ENCODE measurements at regions not wholly inside any gene's neighbourhood (a gene's known extent, or its start where the extent isn't known, plus 50 kb on each side); places are given as distances from the start of the nearest gene placed in this dataset.

DNA sequence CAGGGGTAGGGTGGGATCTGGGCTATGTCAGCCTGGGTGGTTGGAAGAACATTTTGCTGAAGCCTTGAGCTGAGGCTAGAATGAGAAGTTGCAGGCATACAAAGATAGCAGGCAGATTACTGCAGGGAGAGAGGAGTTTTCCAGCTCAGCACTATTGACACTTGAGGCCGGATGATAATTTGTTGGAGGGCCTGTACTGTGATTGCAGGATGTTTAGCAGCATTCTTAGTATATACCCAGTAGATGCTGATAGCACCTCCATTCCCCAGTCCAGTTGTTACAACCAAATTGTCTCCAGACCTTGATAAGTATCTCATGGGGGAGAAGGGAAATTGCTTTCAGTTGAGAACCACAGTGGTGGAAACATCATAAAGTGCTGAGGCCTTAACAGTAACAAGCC, 158.6 kb upstream of the CHRM2 start:
- no peaks in the 10 kb centered on the region for H3F3A ChIP-seq (ENCODE audit: low read length, unreplicated experiment)
- CTCF ChIA-PET: no interaction called here
- no peaks in the 10 kb centered on the region for H3K4me1 ChIP-seq (ENCODE audit: insufficient read depth, low read length)
- H3K79me2 ChIP-seq (ENCODE audit: low read length): no peaks in the 10 kb centered on the region
- no peak overlapping the region for H3K4me3 ChIP-seq (ENCODE audit: low read length)
- POLR2A ChIA-PET (ENCODE audit: unreplicated experiment): no interaction called here
- TF ChIP-seq EZH2phosphoT487 (IDR thresholded peaks at IDR 0.05; ENCODE audit: borderline replicate concordance, low read length) (no peak), EZH2 (IDR thresholded peaks at IDR 0.05; ENCODE audit: low read length, unreplicated experiment) (no peak)
- TF ChIP-seq, protein P1, sequence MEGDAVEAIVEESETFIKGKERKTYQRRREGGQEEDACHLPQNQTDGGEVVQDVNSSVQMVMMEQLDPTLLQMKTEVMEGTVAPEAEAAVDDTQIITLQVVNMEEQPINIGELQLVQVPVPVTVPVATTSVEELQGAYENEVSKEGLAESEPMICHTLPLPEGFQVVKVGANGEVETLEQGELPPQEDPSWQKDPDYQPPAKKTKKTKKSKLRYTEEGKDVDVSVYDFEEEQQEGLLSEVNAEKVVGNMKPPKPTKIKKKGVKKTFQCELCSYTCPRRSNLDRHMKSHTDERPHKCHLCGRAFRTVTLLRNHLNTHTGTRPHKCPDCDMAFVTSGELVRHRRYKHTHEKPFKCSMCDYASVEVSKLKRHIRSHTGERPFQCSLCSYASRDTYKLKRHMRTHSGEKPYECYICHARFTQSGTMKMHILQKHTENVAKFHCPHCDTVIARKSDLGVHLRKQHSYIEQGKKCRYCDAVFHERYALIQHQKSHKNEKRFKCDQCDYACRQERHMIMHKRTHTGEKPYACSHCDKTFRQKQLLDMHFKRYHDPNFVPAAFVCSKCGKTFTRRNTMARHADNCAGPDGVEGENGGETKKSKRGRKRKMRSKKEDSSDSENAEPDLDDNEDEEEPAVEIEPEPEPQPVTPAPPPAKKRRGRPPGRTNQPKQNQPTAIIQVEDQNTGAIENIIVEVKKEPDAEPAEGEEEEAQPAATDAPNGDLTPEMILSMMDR (conservative IDR thresholded peaks at IDR 0.05; ENCODE audit: low read depth, low read length): no peak
- 0 out of 2 replicates have a peak, but pooled peaks cover 3% of the 10 kb centered on the region for H3K27me3 ChIP-seq (ENCODE audit: low read length)
- H3K4me2 ChIP-seq (ENCODE audit: low read length): no peak overlapping the region
- H3K27ac ChIP-seq (ENCODE audit: low read length): no peak overlapping the region
- no peaks in the 10 kb centered on the region for H3K9me3 ChIP-seq (ENCODE audit: low read length)
- no peaks in the 10 kb centered on the region for H3K9me2 ChIP-seq (replicated peaks; ENCODE audit: low read length)
- no peak overlapping the region for H2AFZ ChIP-seq (ENCODE audit: low read length)
- no peaks in the 10 kb centered on the region for H4K20me1 ChIP-seq (ENCODE audit: low read length)
- DNase-seq (no peak), ATAC-seq (no peak)
- no peaks in the 10 kb centered on the region for H3K36me3 ChIP-seq (ENCODE audit: low read depth, low read length)
- intact Hi-C loops (cut with micrococcal nuclease): no loop called here
- no peak overlapping the region for H3K9ac ChIP-seq (ENCODE audit: low read length)
- no TSS peak for BruUV-seq (replicated peaks)

DNA sequence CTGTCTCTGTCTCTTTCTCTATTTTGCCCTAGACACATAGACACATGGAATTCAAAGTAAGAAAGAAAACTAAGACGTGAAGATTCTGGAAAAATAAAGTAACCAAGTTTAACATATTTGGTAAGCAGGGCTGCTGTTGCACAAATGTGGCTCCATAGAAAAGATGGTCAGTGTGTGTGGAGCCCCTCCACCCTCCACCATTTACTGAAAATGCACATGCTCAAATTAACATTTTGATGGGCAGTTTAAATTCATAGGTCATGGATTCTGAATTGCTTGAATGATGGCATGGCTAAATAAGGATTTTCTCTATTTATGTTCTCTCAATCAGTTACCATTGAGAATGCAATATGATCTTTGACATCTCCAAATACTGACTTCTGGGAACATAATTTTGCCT, 165.5 kb upstream of the CHRM2 start:
- intact Hi-C loops (cut with micrococcal nuclease): no loop called here
- no TSS peak for BruUV-seq (replicated peaks)
- CTCF ChIA-PET: no interaction called here
- ATAC-seq: no peak
- Histone ChIP-seq H3K9ac (ENCODE audit: low read length) (no peak overlapping the region), H3F3A (ENCODE audit: low read length, unreplicated experiment) (no peaks in the 10 kb centered on the region), H3K27me3 (ENCODE audit: low read length) (0 out of 2 replicates have a peak, but pooled peaks cover 9% of the 10 kb centered on the region), H4K20me1 (ENCODE audit: low read length) (no peaks in the 10 kb centered on the region), H3K4me1 (ENCODE audit: insufficient read depth, low read length) (no peaks in the 10 kb centered on the region), H3K9me3 (ENCODE audit: low read length) (no peaks in the 10 kb centered on the region), H3K79me2 (ENCODE audit: low read length) (no peaks in the 10 kb centered on the region), H2AFZ (ENCODE audit: low read length) (no peak overlapping the region), H3K9me2 (replicated peaks; ENCODE audit: low read length) (no peaks in the 10 kb centered on the region), H3K36me3 (ENCODE audit: low read depth, low read length) (no peaks in the 10 kb centered on the region), H3K4me2 (ENCODE audit: low read length) (no peak overlapping the region), H3K27ac (ENCODE audit: low read length) (no peak overlapping the region), H3K4me3 (ENCODE audit: low read length) (no peak overlapping the region)
- POLR2A ChIA-PET (ENCODE audit: unreplicated experiment): no interaction called here
- no peak for DNase-seq
- TF ChIP-seq EZH2phosphoT487 (IDR thresholded peaks at IDR 0.05; ENCODE audit: borderline replicate concordance, low read length) (no peak), EZH2 (IDR thresholded peaks at IDR 0.05; ENCODE audit: low read length, unreplicated experiment) (no peak)
- TF ChIP-seq, protein P1 (conservative IDR thresholded peaks at IDR 0.05; ENCODE audit: low read depth, low read length): no peak

DNA sequence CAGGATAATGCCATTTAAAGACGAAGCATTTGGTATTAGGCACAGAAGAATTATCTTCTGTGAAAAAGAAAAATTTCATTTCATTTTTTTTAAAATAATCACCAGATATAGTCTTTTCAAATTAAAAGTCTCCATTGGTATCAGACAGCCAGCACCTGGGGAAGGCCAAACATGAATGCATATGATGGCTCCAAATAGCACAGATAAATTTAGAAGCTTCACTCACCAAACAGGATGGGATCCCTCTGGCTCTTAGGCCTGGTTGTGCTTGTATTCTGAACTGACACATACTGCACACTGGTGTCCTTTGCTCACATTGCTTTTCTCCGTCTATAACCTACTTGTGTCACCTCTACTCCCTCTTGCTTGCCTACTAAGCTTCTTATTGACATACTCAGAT, 169.5 kb upstream of the CHRM2 start:
- CTCF ChIA-PET: no interaction called here

More for the DNA sequence above, 169.5 kb upstream of the CHRM2 start:
- no peaks in the 10 kb centered on the region for H3K9me3 ChIP-seq (ENCODE audit: low read length)
- H3K4me1 ChIP-seq (ENCODE audit: insufficient read depth, low read length): no peaks in the 10 kb centered on the region
- no TSS peak for BruUV-seq (replicated peaks)
- 0 out of 2 replicates have a peak, but pooled peaks cover 6% of the 10 kb centered on the region for H3K27me3 ChIP-seq (ENCODE audit: low read length)
- no peaks in the 10 kb centered on the region for H4K20me1 ChIP-seq (ENCODE audit: low read length)
- no peaks in the 10 kb centered on the region for H3K36me3 ChIP-seq (ENCODE audit: low read depth, low read length)
- TF ChIP-seq, protein P1 (conservative IDR thresholded peaks at IDR 0.05; ENCODE audit: low read depth, low read length): no peak
- no peak for TF ChIP-seq EZH2phosphoT487 (IDR thresholded peaks at IDR 0.05; ENCODE audit: borderline replicate concordance, low read length)
- H3K27ac ChIP-seq (ENCODE audit: low read length): no peak overlapping the region
- intact Hi-C loops (cut with micrococcal nuclease): no loop called here
- no peak overlapping the region for H3K9ac ChIP-seq (ENCODE audit: low read length)
- H3K4me2 ChIP-seq (ENCODE audit: low read length): no peak overlapping the region
- H3K9me2 ChIP-seq (replicated peaks; ENCODE audit: low read length): no peaks in the 10 kb centered on the region
- ATAC-seq (no peak), DNase-seq (no peak)
- H2AFZ ChIP-seq (ENCODE audit: low read length): no peak overlapping the region
- no peak overlapping the region for H3K4me3 ChIP-seq (ENCODE audit: low read length)
- no peaks in the 10 kb centered on the region for H3F3A ChIP-seq (ENCODE audit: low read length, unreplicated experiment)
- no peaks in the 10 kb centered on the region for H3K79me2 ChIP-seq (ENCODE audit: low read length)
- POLR2A ChIA-PET (ENCODE audit: unreplicated experiment): no interaction called here
